ENCODE measurements at regions not wholly inside any gene's neighbourhood (a gene's known extent, or its start where the extent isn't known, plus 50 kb on each side); places are given as distances from the start of the nearest gene placed in this dataset.

DNA sequence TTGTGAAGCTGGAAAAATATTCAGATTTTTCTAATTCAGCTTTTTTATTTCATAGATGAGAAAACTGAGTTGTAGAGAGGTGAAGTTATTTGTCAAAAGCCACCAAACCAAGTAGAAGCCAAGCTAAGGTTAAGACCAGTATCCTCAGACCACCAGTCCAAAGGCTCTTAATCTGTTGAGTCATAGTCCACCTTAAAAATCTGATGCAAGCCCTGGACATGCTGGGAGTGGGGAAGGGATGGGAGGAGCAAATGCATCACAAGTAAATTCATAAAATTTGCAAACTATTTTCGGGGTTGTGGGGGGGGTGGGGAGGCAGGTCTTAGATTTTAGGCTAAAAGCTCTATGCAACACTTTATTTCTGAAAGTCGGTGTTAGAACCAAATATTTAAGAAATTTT is 307.7 kb upstream of the SEMA6D start:
- intact Hi-C loops (cut with micrococcal nuclease) = no loop called here
- Mint-ChIP-seq H3K4me3 (no peak overlapping the region), H3K9me3 (peaks cover 9% of the 10 kb centered on the region), H3K36me3 (ENCODE audit: low read depth) (no peaks in the 10 kb centered on the region), H3K4me1 (ENCODE audit: low read depth) (no peaks in the 10 kb centered on the region), H3K27me3 (ENCODE audit: insufficient read depth) (no peaks in the 10 kb centered on the region), H3K27ac (no peak overlapping the region)
- DNase-seq (ENCODE audit: low spot score) = no peak

GRCh38 chr15:47410247-47410646 is 307.1 kb upstream of the SEMA6D start:
- H3K4me3 Mint-ChIP-seq = no peak overlapping the region
- intact Hi-C loops (cut with micrococcal nuclease) = no loop called here
- H3K27me3 Mint-ChIP-seq (ENCODE audit: insufficient read depth) = no peaks in the 10 kb centered on the region
- no peak for DNase-seq (ENCODE audit: low spot score)
- H3K4me1 Mint-ChIP-seq (ENCODE audit: low read depth) = no peaks in the 10 kb centered on the region
- H3K27ac Mint-ChIP-seq = no peak overlapping the region
- no peaks in the 10 kb centered on the region for H3K36me3 Mint-ChIP-seq (ENCODE audit: low read depth)
- peaks cover 5% of the 10 kb centered on the region for H3K9me3 Mint-ChIP-seq

DNA sequence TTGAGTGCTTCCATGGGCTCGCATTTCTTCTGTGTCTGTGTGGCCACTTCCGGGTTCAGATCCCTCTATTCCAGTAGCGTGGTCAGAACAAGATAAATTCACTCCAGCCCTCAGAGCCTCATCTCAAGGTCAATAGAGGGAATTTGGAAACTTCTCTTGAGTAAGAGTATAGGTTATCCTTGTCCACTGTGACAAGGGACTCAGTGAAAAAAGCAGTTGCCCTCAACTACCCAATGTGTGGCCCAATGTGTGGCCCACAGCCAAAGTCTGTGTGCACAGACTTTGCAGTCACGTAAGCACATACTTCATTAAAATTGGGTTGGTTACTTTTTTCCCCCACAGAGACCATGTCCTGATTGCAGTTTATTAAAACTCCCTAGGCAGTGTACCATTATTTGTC is 305.6 kb upstream of the SEMA6D start:
- Mint-ChIP-seq H3K27me3 (ENCODE audit: insufficient read depth) (no peaks in the 10 kb centered on the region), H3K27ac (no peak overlapping the region), H3K4me1 (ENCODE audit: low read depth) (no peaks in the 10 kb centered on the region), H3K4me3 (no peak overlapping the region), H3K9me3 (peaks cover 5% of the 10 kb centered on the region), H3K36me3 (ENCODE audit: low read depth) (no peaks in the 10 kb centered on the region)
- no peak for DNase-seq (ENCODE audit: low spot score)
- intact Hi-C loops (cut with micrococcal nuclease) = no loop called here

GRCh38 chr15:47412136-47412535 is 305.2 kb upstream of the SEMA6D start:
- intact Hi-C loops (cut with micrococcal nuclease) = no loop called here
- no peak for DNase-seq (ENCODE audit: low spot score)
- Mint-ChIP-seq H3K4me3 (no peak overlapping the region), H3K36me3 (ENCODE audit: low read depth) (no peaks in the 10 kb centered on the region), H3K9me3 (peaks cover 5% of the 10 kb centered on the region), H3K27ac (no peak overlapping the region), H3K4me1 (ENCODE audit: low read depth) (no peaks in the 10 kb centered on the region), H3K27me3 (ENCODE audit: insufficient read depth) (no peaks in the 10 kb centered on the region)

GRCh38 chr15:47412802-47413201 is 304.5 kb upstream of the SEMA6D start:
- Mint-ChIP-seq H3K27ac (no peak overlapping the region), H3K27me3 (ENCODE audit: insufficient read depth) (no peaks in the 10 kb centered on the region), H3K9me3 (peaks cover 5% of the 10 kb centered on the region), H3K4me3 (no peak overlapping the region), H3K36me3 (ENCODE audit: low read depth) (no peaks in the 10 kb centered on the region), H3K4me1 (ENCODE audit: low read depth) (no peaks in the 10 kb centered on the region)
- intact Hi-C loops (cut with micrococcal nuclease) = no loop called here
- no peak for DNase-seq (ENCODE audit: low spot score)

DNA sequence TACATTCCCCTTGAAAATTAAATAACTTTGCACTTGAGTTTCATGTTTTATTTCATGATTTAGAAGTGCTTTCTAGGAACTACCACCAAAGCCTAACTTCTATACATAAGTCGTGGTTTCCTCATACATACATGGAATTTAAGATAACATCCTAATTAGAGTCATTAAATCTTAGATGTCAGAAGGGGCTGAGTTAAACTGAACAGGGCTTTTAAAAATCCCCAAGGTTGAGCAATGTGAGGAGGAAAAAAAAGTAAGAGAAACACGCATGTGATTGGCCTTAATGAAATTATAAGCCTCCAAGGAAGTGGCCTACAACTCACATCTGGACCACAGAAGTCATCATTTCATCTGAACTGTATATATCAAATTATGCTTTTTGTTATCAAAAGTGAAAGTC is 303.1 kb upstream of the SEMA6D start:
- no peak for DNase-seq (ENCODE audit: low spot score)
- Mint-ChIP-seq H3K36me3 (ENCODE audit: low read depth) (no peaks in the 10 kb centered on the region), H3K27me3 (ENCODE audit: insufficient read depth) (no peaks in the 10 kb centered on the region), H3K4me3 (no peak overlapping the region), H3K27ac (no peak overlapping the region), H3K9me3 (peaks cover 5% of the 10 kb centered on the region), H3K4me1 (ENCODE audit: low read depth) (no peaks in the 10 kb centered on the region)
- intact Hi-C loops (cut with micrococcal nuclease) = no loop called here

GRCh38 chr15:47415539-47415971 is 301.8 kb upstream of the SEMA6D start:
- Mint-ChIP-seq H3K27me3 (ENCODE audit: insufficient read depth) (no peaks in the 10 kb centered on the region), H3K36me3 (ENCODE audit: low read depth) (no peaks in the 10 kb centered on the region), H3K27ac (no peak overlapping the region), H3K4me3 (no peak overlapping the region), H3K4me1 (ENCODE audit: low read depth) (no peaks in the 10 kb centered on the region), H3K9me3 (peaks cover 5% of the 10 kb centered on the region)
- no peak for DNase-seq (ENCODE audit: low spot score)
- intact Hi-C loops (cut with micrococcal nuclease) = no loop called here

GRCh38 chr15:47422881-47423665 is 294.2 kb upstream of the SEMA6D start:
- no peaks in the 10 kb centered on the region for H3K4me1 Mint-ChIP-seq (ENCODE audit: low read depth)
- H3K4me3 Mint-ChIP-seq = no peak overlapping the region
- DNase-seq (ENCODE audit: low spot score) = no peak
- no peaks in the 10 kb centered on the region for H3K27me3 Mint-ChIP-seq (ENCODE audit: insufficient read depth)
- H3K27ac Mint-ChIP-seq = no peak overlapping the region
- H3K36me3 Mint-ChIP-seq (ENCODE audit: low read depth) = no peaks in the 10 kb centered on the region
- intact Hi-C loops (cut with micrococcal nuclease) = no loop called here
- no peaks in the 10 kb centered on the region for H3K9me3 Mint-ChIP-seq

DNA sequence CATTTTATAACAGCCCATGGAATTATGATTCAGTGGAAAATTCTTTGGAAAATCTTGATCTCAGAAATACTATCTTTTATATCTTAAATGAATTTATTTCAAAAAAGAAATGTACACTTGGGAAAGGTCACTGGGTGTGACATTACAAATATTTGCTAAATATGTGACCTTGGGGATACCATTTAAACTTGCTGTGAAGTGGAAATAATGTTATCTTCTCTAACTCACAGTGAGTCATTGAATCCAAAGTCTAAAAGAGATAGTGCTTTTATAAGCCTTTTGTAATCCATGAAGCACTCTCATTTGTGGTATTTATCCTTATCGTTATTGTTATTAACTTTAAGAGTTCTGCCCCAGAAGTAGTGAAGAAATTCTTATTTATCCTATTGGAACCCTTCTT is 289.8 kb upstream of the SEMA6D start:
- Mint-ChIP-seq H3K27ac (no peak overlapping the region), H3K36me3 (ENCODE audit: low read depth) (no peaks in the 10 kb centered on the region), H3K4me1 (ENCODE audit: low read depth) (no peaks in the 10 kb centered on the region), H3K27me3 (ENCODE audit: insufficient read depth) (no peaks in the 10 kb centered on the region), H3K9me3 (no peaks in the 10 kb centered on the region), H3K4me3 (no peak overlapping the region)
- intact Hi-C loops (cut with micrococcal nuclease) = no loop called here
- DNase-seq (ENCODE audit: low spot score) = no peak

DNA sequence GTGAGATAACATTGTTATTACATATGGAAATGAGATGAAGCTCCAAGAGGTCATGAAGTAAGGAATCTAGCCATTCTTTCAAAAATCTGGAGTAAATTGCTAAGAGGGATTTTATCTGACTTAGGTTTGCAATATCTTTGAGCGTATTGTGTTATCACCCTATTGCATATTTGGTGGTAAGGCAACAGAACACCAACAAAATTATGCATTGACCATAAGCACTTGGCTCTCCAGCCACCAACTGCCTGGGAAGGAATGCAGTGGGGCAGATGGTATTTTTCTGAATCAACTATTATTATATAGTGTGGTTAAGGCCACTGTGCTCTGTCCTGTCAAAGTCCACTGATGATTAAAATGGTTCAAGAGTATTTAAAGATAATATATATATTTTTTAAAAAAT is 287.9 kb upstream of the SEMA6D start:
- intact Hi-C loops (cut with micrococcal nuclease) = no loop called here
- no peaks in the 10 kb centered on the region for H3K27me3 Mint-ChIP-seq (ENCODE audit: insufficient read depth)
- no peaks in the 10 kb centered on the region for H3K9me3 Mint-ChIP-seq
- H3K36me3 Mint-ChIP-seq (ENCODE audit: low read depth) = no peaks in the 10 kb centered on the region
- DNase-seq (ENCODE audit: low spot score) = no peak
- H3K4me1 Mint-ChIP-seq (ENCODE audit: low read depth) = no peaks in the 10 kb centered on the region
- H3K4me3 Mint-ChIP-seq = no peak overlapping the region
- no peak overlapping the region for H3K27ac Mint-ChIP-seq

DNA sequence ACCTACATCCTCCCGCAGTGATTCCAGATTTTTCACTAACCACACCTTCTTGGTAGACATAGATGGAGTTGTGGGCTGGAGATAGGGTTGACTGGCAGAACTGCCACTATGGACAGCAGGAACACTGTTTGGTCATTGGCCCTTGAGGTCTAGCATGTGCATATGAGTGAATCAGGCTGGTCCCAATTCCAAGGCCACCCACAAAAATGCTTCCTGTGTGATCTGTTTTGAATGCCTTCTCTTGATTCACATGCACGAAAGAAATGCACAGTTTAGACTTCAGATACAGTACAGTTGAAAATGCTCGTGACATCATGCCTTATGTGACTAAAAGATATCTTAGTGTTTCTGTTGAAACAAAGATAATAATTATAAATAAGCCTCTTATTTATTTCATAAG is 285.8 kb upstream of the SEMA6D start:
- intact Hi-C loops (cut with micrococcal nuclease) = no loop called here
- Mint-ChIP-seq H3K4me1 (ENCODE audit: low read depth) (no peaks in the 10 kb centered on the region), H3K4me3 (no peak overlapping the region), H3K36me3 (ENCODE audit: low read depth) (no peaks in the 10 kb centered on the region), H3K27me3 (ENCODE audit: insufficient read depth) (no peaks in the 10 kb centered on the region), H3K27ac (no peak overlapping the region), H3K9me3 (no peaks in the 10 kb centered on the region)
- no peak for DNase-seq (ENCODE audit: low spot score)

GRCh38 chr15:47432826-47433225 is 284.5 kb upstream of the SEMA6D start:
- Mint-ChIP-seq H3K9me3 (no peaks in the 10 kb centered on the region), H3K4me3 (no peak overlapping the region), H3K27me3 (ENCODE audit: insufficient read depth) (no peaks in the 10 kb centered on the region), H3K27ac (no peak overlapping the region), H3K4me1 (ENCODE audit: low read depth) (no peaks in the 10 kb centered on the region), H3K36me3 (ENCODE audit: low read depth) (no peaks in the 10 kb centered on the region)
- intact Hi-C loops (cut with micrococcal nuclease) = no loop called here
- no peak for DNase-seq (ENCODE audit: low spot score)

GRCh38 chr15:47434596-47434995 is 282.7 kb upstream of the SEMA6D start:
- intact Hi-C loops (cut with micrococcal nuclease) = no loop called here
- Mint-ChIP-seq H3K9me3 (no peaks in the 10 kb centered on the region), H3K36me3 (ENCODE audit: low read depth) (no peaks in the 10 kb centered on the region), H3K4me1 (ENCODE audit: low read depth) (no peaks in the 10 kb centered on the region), H3K27me3 (ENCODE audit: insufficient read depth) (no peaks in the 10 kb centered on the region), H3K4me3 (no peak overlapping the region), H3K27ac (no peak overlapping the region)
- no peak for DNase-seq (ENCODE audit: low spot score)

GRCh38 chr15:47437491-47437890 is 279.8 kb upstream of the SEMA6D start:
- Mint-ChIP-seq H3K27me3 (ENCODE audit: insufficient read depth) (no peaks in the 10 kb centered on the region), H3K36me3 (ENCODE audit: low read depth) (no peaks in the 10 kb centered on the region), H3K4me3 (no peak overlapping the region), H3K4me1 (ENCODE audit: low read depth) (no peaks in the 10 kb centered on the region), H3K9me3 (no peaks in the 10 kb centered on the region), H3K27ac (no peak overlapping the region)
- intact Hi-C loops (cut with micrococcal nuclease) = no loop called here
- DNase-seq (ENCODE audit: low spot score) = no peak
